ENCODE measurements at regions not wholly inside any gene's neighbourhood (a gene's known extent, or its start where the extent isn't known, plus 50 kb on each side); places are given as distances from the start of the nearest gene placed in this dataset.
A peak's percentile ranks its signal among the peaks of the same experiment; 100 is the strongest.

DNA sequence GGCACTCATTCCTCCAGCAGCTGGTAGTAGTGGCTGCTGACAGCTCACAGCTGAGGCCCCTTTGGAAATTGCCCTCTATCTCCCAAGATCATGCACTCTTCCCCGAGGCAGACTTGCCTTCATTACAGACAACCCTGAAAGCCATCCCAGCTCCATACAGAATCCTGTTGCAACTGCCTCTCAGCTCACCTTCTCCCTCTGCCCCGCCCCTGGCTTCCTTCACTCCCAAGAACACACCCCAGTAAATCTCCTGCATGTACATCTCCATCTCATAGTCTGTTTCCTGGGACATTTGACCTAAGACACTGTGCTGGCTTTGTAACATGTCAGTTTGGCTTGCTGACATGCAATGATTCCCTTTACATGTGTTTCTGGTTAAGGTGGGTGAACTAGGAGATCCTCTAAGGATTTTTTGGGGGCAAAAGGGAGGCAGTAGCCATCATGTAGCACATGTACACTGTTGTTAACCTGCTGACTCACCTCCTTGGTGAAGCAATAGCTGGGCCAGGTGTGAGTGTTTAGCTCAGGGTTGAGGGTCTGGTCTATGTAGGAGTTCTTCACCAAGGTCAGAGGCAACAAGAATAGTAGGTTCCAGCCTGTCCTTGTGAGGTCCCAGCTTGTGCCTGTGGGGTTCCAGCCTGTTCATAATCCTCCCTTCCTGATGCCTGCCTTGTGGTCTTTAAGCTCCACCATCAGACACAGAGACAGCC, 179.6 kb downstream of the CSNK2A3 start:
- no peak for DNase-seq

DNA sequence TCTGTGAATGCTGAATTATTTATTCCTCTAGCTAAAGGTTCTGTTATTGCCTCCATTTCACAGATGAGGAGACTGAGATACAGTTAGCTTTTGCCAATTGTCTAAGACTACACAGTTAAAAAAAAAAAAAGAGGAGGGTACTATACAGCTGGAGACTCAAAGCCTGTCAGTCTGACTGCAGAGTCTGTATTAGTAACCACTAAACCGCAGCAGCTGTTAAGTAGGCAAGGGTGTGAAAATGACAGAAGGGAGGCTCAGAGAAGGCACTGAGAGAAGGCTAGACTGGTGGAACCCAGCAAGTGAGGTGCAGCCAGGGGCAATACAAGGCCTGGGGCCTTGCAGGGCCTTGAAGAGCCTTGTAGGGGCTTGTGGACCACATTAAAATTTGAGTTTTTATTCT, 181.2 kb downstream of the CSNK2A3 start:
- no peak for DNase-seq

DNA sequence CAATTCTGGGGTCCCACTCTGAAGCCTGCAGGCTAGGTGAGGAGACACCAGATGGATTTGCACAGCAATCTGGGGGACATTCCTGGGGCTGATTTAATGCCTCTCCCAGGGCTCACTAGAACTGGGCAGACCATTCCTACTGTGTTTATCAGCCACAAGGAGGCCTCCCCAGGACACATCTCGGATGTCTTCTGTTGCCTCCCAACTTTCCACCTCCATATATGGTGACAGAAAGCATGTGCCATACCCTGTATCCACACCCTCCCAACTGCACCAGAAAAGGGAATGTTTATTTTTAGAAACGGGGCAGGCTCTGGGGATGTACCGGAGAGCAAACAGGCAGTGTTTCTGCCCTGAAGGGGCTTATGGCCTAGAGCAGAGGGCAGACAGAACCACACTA, 181.8 kb downstream of the CSNK2A3 start:
- DNase-seq = no peak

DNA sequence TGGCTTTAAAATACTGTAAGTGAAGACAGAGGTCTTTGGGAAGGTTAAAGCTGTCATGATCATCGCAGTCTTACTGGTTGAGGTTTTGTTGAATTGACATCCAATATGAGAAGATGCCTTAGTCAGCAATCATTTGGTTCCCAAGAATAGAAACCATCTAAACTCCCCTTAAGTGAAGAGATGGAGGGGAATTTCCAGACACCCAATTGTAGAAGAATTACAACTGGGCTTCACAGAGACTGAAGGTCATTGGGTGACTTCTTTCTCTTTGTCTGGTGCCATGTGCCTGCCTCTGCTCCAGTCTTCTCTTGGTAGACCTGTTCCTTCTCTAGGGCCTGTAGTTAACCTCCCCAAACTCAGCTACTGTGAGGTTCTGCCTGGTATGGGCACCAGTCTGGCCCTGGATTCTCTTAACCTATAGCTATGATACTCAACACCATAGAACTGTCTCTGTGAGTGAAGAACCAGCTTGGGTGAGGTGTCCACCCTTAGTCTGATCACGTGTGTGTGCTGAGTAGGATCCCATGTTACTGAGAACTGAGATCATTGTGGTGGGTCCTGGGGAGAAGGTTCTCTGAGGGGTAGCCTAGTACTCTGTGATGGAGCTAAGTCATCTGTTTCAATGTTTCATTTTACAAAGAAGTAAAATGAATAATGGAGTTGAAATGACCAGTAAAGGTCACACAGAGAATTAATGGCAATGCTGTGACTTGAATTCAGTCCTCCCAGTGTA, 182.5 kb downstream of the CSNK2A3 start:
- DNase-seq = no peak

DNA sequence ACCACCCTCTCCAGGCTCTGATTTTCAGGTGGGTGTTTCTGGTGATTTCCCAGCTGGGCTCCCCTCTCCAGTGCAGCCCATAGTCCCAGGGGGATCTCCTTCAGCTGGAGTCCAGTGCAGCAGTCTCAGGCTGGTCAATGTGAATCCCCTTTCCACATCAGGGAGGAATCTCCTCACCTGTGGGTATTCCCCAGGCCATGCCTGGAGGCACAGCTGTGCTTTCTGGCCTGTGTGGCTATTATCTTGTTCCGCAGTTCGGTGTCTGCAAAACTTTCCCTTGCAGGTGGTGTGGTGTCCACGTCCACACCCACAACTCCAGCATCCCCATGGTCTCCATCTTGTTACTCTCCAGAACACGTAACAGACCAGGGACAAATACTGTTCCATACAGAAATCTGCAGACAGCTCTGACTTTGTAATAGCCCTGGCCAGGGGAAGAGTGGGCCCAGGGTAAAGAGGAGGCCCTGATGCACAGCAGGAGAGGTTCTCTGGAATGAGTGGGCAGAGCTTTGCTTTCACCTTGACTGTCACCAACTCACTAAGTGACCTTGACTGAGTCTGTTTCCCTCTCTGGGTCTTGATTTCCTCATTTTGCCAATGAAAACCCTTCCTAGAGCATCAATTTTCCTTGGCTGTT, 183.2 kb downstream of the CSNK2A3 start:
- DNase-seq = no peak

- DNase-seq = no peak
Observed at GRCh38 chr11:11167806-11168205, 185.2 kb downstream of the CSNK2A3 start.

- DNase-seq = no peak
Observed at GRCh38 chr11:11164334-11164690, 188.7 kb downstream of the CSNK2A3 start.

DNA sequence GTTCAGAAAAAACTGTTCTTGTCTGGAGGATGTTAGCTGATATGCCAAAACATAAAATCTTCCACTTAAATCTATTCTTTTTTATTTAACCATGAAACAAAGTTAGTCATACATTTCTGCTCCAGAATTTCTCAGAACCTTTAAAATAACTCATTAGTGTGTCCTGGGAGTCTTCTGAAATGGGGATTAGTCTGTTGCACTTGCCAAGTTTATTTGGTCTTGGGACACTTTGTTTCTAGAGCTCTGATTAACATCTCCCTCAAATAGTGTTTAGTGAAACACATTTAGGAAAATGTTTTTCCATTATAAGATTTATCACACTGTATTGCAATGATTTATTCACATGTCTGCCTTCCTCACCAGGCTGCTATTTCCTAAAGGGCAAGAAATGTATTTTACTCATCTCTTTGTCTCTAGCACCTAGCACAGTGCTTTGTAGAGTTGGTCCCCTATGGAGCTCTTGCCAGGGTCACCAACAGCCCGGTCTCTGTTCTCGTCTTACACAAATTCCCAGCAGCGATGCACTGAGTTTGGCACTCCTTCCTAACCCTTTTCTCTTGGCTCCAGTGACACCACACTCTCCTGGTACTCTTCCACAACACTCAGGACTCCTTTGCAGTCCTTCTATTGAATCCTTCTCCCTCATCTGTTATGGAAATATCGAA, 189.2 kb downstream of the CSNK2A3 start:
- DNase-seq = no peak

- DNase-seq = no peak
Observed at GRCh38 chr11:11163236-11163635, 189.8 kb downstream of the CSNK2A3 start.

DNA sequence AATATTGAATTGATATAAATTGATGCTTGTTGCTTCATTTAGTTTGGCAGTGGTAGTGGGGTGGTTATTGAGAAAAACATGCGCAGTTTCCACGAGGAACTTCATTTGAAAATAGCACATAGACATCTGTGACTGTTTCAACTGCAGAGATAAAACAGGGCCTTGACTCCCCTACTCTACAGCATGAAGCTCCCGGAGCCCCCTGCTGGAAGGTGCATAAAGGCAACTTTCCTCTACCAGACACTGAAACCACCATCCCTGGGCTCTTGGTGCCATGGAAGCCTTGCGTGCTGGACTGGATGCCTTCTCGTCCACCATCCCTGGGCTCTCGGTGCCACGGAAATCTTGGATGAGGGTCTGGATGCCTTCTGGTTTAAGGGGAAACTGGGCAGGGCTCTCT, 195.9 kb downstream of the CSNK2A3 start:
- DNase-seq = peak; percentile 46 to 49

GRCh38 chr11:11155962-11156815, 196.9 kb downstream of the CSNK2A3 start:
- peak; percentile 64 to 66 for DNase-seq

DNA sequence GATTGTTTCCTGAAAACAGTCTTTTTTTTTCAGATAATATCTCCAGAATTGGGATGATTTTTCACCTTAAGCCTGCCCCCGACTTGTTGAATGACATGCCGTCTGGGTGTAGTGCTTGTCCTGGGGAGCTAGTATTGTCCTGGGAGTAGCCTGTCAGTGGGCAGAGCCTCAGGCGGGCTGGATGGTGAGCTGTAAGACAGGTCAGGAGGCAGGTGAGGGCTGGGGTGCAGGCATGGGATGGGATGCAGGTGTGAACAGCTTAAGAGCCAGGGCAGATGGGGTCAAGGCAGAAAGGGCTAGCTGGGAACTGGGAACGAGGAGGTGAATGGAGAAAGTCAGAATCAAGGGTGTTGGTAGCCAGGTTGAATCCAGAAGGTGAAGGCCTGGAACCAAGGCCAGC, 200.2 kb downstream of the CSNK2A3 start:
- DNase-seq = no peak

- peak in 1 of 2 donors; percentile 17 for DNase-seq
Observed at GRCh38 chr11:11149671-11150459, 203.2 kb downstream of the CSNK2A3 start.

DNA sequence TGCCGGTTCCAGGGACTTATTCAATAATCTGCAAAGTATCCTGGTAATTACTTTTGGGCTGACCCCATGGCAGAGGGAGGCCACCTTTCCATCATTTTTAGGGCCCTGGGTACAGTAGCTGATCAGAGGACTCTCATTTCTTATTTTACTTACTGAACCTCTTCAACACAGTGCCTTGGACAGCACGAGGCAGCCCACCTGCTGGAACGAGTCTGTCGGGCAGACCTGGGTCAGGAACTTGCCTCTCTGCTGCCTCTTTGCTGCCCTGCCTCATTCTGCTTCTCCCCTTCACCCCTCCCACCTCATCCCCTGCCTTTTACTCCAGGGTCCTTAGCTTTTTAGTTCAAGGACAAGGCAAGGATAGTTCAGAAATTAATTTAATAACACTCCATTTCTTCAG, 204.5 kb downstream of the CSNK2A3 start:
- no peak for DNase-seq

GRCh38 chr11:11148104-11148509, 204.9 kb downstream of the CSNK2A3 start:
- DNase-seq = peak in 1 of 2 donors; percentile 27

DNA sequence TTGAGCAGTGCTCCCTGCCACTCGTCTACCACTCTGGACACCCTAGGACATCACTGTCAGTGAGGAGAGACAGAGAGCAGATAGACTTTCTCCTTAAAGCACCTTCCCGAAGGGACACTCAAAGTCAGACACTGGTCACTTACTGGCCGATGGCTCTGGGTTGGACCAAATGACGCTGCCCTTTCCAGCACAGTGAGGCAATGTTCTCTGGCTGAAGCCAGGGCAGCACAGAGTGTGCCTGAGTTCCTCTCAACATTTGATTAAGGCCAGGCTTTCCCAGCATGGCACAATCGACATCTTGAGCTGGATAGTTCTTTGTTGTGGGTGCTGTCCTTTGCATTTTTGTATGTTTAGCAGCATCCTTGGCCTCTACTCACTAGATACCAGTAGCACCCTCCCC, 206.2 kb downstream of the CSNK2A3 start:
- no peak for DNase-seq

DNA sequence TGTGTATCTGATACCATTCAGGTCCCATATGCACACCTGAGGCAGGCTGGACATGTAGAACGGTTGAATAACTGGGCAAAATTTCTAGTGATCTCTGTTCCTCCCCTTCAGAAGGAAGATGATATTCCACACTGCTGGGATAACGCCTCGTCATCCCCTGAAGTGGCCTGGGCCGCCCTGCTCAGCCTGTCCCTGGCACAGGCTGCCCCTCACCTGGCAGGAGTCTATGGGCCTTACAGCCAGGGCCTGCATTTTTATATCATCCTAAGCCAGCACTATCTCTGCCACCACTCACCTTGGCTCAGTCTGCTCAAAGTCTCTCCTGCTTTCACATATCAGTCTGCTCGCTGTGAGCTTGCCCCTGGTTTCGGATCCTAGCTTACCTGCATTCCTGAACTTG, 209.2 kb downstream of the CSNK2A3 start:
- no peak for DNase-seq

DNA sequence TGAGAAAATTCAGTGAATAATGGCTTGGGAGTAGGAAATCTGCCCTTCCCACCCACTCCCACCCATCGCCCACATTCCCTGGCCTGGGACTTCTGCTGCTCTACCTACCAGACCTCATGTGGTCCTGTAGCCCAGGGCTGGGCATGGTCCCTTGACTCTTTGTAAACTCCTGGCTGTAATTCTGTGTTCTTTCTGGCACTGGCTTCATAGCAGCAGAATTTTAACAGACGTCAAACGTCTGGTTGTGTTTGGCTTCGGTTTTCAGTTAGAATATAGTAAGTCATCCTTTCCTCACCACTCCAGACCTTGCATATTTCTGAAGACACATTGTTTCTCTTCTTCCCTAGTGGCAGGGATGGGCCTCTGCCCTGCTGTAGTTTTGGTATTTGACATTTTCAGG, 210.6 kb downstream of the CSNK2A3 start:
- no peak for DNase-seq

GRCh38 chr11:11141065-11141464, 212.0 kb downstream of the CSNK2A3 start:
- no peak for DNase-seq

DNA sequence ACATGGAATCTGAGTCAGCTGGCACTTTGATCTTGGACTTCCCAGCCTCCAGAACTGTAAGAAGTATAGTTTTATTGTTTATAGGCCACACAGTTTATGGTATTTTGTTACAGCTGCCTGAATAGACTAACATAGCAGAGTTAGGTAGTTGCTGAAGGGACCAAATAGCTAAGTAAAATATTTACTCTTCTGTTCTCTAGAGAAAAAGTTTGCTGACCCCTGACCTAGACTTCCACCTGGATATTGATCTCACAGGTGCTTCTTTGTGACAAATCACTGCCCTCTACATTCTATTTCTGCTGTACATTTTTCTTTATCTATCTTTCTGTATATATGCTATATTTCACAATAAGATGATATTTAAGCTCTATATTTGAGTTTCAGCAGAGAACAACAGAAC, 212.5 kb downstream of the CSNK2A3 start:
- DNase-seq = no peak

DNA sequence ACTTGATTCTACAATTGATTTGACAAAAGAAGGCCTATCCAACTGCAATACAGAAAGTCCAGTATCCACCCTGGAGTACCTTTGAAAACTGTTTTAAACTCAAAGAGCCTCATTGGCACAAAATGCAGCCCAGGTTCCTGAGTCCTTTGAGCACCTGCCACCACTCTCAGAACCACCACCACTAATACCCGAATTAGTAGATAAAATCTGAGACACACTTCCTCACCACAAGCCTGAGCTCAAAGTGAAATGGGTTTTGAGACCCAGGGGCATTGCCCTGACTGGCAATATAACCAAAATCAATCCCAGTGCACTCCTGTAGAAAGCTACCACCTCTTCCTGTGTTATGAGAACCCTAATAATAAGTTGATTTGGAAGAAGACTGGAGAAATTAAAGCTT, 215.7 kb downstream of the CSNK2A3 start:
- DNase-seq = no peak

Measured in stimulated activated CD4-positive, alpha-beta T cell treated with anti-CD3 and anti-CD28 coated beads, Interleukin-2, amount 100 ng/mL, for 24 hours (primary cell).